ENCODE measurements at regions not wholly inside any gene's neighbourhood (a gene's known extent, or its start where the extent isn't known, plus 50 kb on each side); places are given as distances from the start of the nearest gene placed in this dataset.

GRCh38 chr6:142627474-142627873, 317.5 kb downstream of the HIVEP2 start:
- peaks cover 0 to 2% (median 0%) of the 10 kb centered on the region in 7 donors for H3K9me3 Mint-ChIP-seq
- Histone ChIP-seq H3K9ac (ENCODE audit: insufficient read depth, low read length, poor library complexity, severe bottlenecking) (no peak overlapping the region), H3K4me2 (replicated peaks; ENCODE audit: extremely low read depth, low read length, poor library complexity, severe bottlenecking) (no peak overlapping the region), H3K9me3 (replicated peaks in 1 of 2; ENCODE audit: control insufficient read depth in 1 of 2, insufficient read depth in 1 of 2, low read length in 2 of 2) (no peaks in the 10 kb centered on the region), H3K36me3 (replicated peaks in 1 of 2; ENCODE audit: control insufficient read depth in 1 of 2, insufficient read depth in 2 of 2, low read length in 2 of 2) (no peaks in the 10 kb centered on the region), H3K4me1 (ENCODE audit: control insufficient read depth in 1 of 2, insufficient read depth in 2 of 2, low read length in 2 of 2) (no peaks in the 10 kb centered on the region), H3K79me2 (ENCODE audit: insufficient read depth, low read length) (no peaks in the 10 kb centered on the region), H3K27me3 (ENCODE audit: control insufficient read depth in 2 of 2, insufficient read depth in 2 of 2, low read length in 2 of 2) (no peaks in the 10 kb centered on the region), H3K4me3 (replicated peaks in 1 of 3; ENCODE audit: low read depth in 2 of 3, low read length in 3 of 3) (no peak overlapping the region), H2AFZ (ENCODE audit: insufficient read depth, low read depth, low read length, poor library complexity, severe bottlenecking) (no peak overlapping the region), H4K20me1 (ENCODE audit: insufficient read depth, low read length) (no peaks in the 10 kb centered on the region), H3K27ac (ENCODE audit: low read depth in 1 of 2, low read length in 2 of 2) (no peak overlapping the region)
- 90% methylated on average over 2 of the region's 3 CpGs for WGBS (ENCODE audit: insufficient coverage)
- H3K27ac Mint-ChIP-seq, result no peak overlapping the region
- H3K27me3 Mint-ChIP-seq (ENCODE audit: low read depth in 3 of 3), result no peaks in the 10 kb centered on the region
- no peak for DNase-seq
- H3K4me1 Mint-ChIP-seq, result no peaks in the 10 kb centered on the region
- no peak for TF ChIP-seq CTCF (IDR thresholded peaks at IDR 0.05)
- intact Hi-C loops (cut with micrococcal nuclease), result no loop called here
- H3K4me3 Mint-ChIP-seq, result no peak overlapping the region
- H3K36me3 Mint-ChIP-seq, result no peaks in the 10 kb centered on the region

GRCh38 chr6:142631517-142632385, 313.2 kb downstream of the HIVEP2 start:
- intact Hi-C loops (cut with micrococcal nuclease), result no loop called here
- Mint-ChIP-seq H3K9me3 (peaks cover 0 to 2% (median 0%) of the 10 kb centered on the region in 7 donors), H3K27ac (no peak overlapping the region), H3K36me3 (no peaks in the 10 kb centered on the region), H3K4me3 (no peak overlapping the region), H3K4me1 (no peaks in the 10 kb centered on the region), H3K27me3 (ENCODE audit: low read depth in 3 of 3) (no peaks in the 10 kb centered on the region)
- no peak overlapping the region for H3K27ac ChIP-seq (ENCODE audit: low read depth in 1 of 2, low read length in 2 of 2)
- H3K9me3 ChIP-seq (replicated peaks in 1 of 2; ENCODE audit: control insufficient read depth in 1 of 2, insufficient read depth in 1 of 2, low read length in 2 of 2), result no peaks in the 10 kb centered on the region
- no peak overlapping the region for H3K9ac ChIP-seq (ENCODE audit: insufficient read depth, low read length, poor library complexity, severe bottlenecking)
- H3K36me3 ChIP-seq (replicated peaks in 1 of 2; ENCODE audit: control insufficient read depth in 1 of 2, insufficient read depth in 2 of 2, low read length in 2 of 2), result no peaks in the 10 kb centered on the region
- no peaks in the 10 kb centered on the region for H3K27me3 ChIP-seq (ENCODE audit: control insufficient read depth in 2 of 2, insufficient read depth in 2 of 2, low read length in 2 of 2)
- TF ChIP-seq CTCF (IDR thresholded peaks at IDR 0.05), result no peak
- H3K4me1 ChIP-seq (ENCODE audit: control insufficient read depth in 1 of 2, insufficient read depth in 2 of 2, low read length in 2 of 2), result no peaks in the 10 kb centered on the region
- DNase-seq, result no peak
- no CpG with 5 or more reads among the region's 2 CpGs for WGBS (ENCODE audit: insufficient coverage)
- no peak overlapping the region for H3K4me2 ChIP-seq (replicated peaks; ENCODE audit: extremely low read depth, low read length, poor library complexity, severe bottlenecking)
- H3K4me3 ChIP-seq (replicated peaks in 1 of 3; ENCODE audit: low read depth in 2 of 3, low read length in 3 of 3), result no peak overlapping the region
- no peaks in the 10 kb centered on the region for H3K79me2 ChIP-seq (ENCODE audit: insufficient read depth, low read length)
- no peak overlapping the region for H2AFZ ChIP-seq (ENCODE audit: insufficient read depth, low read depth, low read length, poor library complexity, severe bottlenecking)
- H4K20me1 ChIP-seq (ENCODE audit: insufficient read depth, low read length), result no peaks in the 10 kb centered on the region

Measured in CD14-positive monocyte (primary cell).